ENCODE measurements at regions not wholly inside any gene's neighbourhood (a gene's known extent, or its start where the extent isn't known, plus 50 kb on each side); places are given as distances from the start of the nearest gene placed in this dataset.

DNA sequence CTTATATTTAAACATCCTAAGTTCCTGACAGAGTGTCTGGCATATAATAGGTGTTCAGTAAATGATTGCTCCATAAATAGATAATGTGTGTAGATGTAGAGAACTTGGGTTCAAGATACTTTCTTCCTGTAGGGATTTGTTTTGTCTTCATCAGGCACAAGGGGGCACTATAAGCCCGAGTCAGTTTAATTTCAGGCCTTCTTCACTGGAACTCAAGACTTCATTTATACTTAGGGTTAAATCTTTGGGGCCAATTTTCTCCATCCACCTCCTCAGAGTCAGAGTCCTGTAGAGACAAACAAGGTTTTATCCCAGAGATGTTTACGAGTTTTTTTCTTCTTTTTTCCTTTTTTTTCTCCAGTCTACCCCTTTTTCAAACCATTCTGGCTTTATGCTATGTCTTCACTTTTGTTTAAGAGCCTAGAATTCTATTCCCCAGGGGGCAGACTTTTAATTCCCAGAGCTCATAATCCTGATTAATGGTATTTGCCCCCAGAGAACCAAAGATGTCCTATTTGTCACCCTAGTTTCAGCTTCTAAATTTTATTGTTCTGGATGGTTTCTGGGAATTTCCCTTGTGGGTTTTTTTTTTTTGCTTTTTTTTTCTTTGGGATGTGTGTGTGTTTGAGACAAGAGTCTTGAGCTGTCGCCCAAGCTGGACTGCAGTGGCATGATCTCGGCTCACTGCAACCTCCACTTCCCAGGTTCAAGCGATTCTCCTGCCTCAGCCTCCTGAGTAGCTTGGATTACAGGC is 88.4 kb downstream of the HFE start:
- Mint-ChIP-seq H3K27ac (no peak overlapping the region), H3K4me1 (ENCODE audit: low read depth) (peaks cover 14% of the 10 kb centered on the region), H3K27me3 (no peaks in the 10 kb centered on the region), H3K9me3 (ENCODE audit: low read depth) (no peaks in the 10 kb centered on the region), H3K4me3 (ENCODE audit: low read depth) (no peak overlapping the region), H3K36me3 (ENCODE audit: insufficient read depth) (no peaks in the 10 kb centered on the region)
- no peak for DNase-seq (ENCODE audit: low spot score, unreplicated experiment)
- TF ChIP-seq, protein P1, sequence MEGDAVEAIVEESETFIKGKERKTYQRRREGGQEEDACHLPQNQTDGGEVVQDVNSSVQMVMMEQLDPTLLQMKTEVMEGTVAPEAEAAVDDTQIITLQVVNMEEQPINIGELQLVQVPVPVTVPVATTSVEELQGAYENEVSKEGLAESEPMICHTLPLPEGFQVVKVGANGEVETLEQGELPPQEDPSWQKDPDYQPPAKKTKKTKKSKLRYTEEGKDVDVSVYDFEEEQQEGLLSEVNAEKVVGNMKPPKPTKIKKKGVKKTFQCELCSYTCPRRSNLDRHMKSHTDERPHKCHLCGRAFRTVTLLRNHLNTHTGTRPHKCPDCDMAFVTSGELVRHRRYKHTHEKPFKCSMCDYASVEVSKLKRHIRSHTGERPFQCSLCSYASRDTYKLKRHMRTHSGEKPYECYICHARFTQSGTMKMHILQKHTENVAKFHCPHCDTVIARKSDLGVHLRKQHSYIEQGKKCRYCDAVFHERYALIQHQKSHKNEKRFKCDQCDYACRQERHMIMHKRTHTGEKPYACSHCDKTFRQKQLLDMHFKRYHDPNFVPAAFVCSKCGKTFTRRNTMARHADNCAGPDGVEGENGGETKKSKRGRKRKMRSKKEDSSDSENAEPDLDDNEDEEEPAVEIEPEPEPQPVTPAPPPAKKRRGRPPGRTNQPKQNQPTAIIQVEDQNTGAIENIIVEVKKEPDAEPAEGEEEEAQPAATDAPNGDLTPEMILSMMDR (IDR thresholded peaks at IDR 0.05; ENCODE audit: unreplicated experiment), result peak; percentile 66

DNA sequence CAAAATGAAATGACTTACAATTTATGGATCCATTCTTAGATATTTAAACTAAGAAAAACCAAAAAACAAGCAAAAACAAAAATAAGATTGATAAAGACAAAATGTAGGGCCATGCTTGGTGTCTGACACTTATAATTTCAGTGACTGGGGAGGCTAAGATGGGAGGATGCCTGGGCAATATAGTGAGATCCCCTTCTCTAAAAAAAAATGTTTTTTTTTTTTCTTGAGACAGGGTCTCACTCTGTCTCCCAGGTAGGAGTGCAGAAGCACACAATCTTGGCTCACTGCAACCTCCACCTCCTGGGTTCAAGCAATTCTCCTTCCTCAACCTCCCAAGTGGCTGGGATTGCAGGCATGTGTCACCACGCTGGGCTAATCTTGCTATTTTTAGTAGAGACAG is 92.4 kb downstream of the HFE start:
- TF ChIP-seq, protein P1 (IDR thresholded peaks at IDR 0.05; ENCODE audit: unreplicated experiment), result no peak
- H3K36me3 Mint-ChIP-seq (ENCODE audit: insufficient read depth), result no peaks in the 10 kb centered on the region
- DNase-seq (ENCODE audit: low spot score, unreplicated experiment), result no peak
- H3K27me3 Mint-ChIP-seq, result no peaks in the 10 kb centered on the region
- H3K4me1 Mint-ChIP-seq (ENCODE audit: low read depth), result peaks cover 12% of the 10 kb centered on the region
- H3K27ac Mint-ChIP-seq, result no peak overlapping the region
- H3K4me3 Mint-ChIP-seq (ENCODE audit: low read depth), result no peak overlapping the region
- no peaks in the 10 kb centered on the region for H3K9me3 Mint-ChIP-seq (ENCODE audit: low read depth)

DNA sequence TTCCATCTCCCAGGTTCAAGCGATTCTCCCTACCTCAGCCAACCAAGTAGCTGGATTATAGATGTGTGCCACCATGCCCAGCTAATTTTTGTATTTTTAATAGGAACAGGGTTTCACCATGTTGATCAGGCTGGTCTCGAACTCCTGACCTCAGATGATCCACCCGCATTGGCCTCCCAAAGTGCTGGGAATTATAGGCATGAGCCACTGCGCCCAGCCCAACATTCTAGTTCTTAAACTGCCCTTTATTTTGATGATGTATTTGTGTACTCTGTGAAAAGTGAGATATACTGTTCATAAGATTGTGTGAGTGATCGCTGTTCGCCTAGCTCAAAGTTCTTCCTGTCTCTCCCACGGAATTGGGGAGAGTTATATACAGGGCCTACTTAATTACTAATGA is 93.1 kb downstream of the HFE start:
- no peak overlapping the region for H3K27ac Mint-ChIP-seq
- no peak for DNase-seq (ENCODE audit: low spot score, unreplicated experiment)
- peaks cover 19% of the 10 kb centered on the region for H3K4me1 Mint-ChIP-seq (ENCODE audit: low read depth)

DNA sequence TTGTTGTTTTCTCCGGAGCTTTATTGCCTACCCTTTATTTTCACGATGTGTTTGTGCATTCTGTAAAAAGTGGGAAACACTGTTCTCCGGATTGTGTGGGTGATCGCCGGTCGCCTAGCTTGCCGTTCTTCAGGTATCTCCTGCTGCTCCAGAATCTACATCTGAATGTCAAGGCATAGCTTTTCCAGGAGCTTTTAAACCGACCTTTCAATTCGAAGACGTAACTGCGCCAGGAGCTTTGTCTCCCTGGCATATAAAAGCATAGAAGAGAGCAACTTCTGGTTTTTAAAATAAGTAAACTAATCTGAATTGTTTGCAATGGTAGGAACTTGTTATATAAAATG is 96.0 kb downstream of the HFE start:
- no peak for DNase-seq (ENCODE audit: low spot score, unreplicated experiment)
- Mint-ChIP-seq H3K4me3 (ENCODE audit: low read depth) (peak overlapping the region; percentile 85), H3K27ac (peak overlapping the region; percentile 97), H3K4me1 (ENCODE audit: low read depth) (peaks cover 30% of the 10 kb centered on the region), H3K36me3 (ENCODE audit: insufficient read depth) (no peaks in the 10 kb centered on the region), H3K27me3 (no peaks in the 10 kb centered on the region), H3K9me3 (ENCODE audit: low read depth) (no peaks in the 10 kb centered on the region)
- TF ChIP-seq, protein P1 (IDR thresholded peaks at IDR 0.05; ENCODE audit: unreplicated experiment), result no peak

More for the DNA sequence above, 93.1 kb downstream of the HFE start:
- Mint-ChIP-seq H3K36me3 (ENCODE audit: insufficient read depth) (no peaks in the 10 kb centered on the region), H3K4me3 (ENCODE audit: low read depth) (no peak overlapping the region), H3K27me3 (no peaks in the 10 kb centered on the region), H3K9me3 (ENCODE audit: low read depth) (no peaks in the 10 kb centered on the region)
- TF ChIP-seq, protein P1 (IDR thresholded peaks at IDR 0.05; ENCODE audit: unreplicated experiment), result no peak

DNA sequence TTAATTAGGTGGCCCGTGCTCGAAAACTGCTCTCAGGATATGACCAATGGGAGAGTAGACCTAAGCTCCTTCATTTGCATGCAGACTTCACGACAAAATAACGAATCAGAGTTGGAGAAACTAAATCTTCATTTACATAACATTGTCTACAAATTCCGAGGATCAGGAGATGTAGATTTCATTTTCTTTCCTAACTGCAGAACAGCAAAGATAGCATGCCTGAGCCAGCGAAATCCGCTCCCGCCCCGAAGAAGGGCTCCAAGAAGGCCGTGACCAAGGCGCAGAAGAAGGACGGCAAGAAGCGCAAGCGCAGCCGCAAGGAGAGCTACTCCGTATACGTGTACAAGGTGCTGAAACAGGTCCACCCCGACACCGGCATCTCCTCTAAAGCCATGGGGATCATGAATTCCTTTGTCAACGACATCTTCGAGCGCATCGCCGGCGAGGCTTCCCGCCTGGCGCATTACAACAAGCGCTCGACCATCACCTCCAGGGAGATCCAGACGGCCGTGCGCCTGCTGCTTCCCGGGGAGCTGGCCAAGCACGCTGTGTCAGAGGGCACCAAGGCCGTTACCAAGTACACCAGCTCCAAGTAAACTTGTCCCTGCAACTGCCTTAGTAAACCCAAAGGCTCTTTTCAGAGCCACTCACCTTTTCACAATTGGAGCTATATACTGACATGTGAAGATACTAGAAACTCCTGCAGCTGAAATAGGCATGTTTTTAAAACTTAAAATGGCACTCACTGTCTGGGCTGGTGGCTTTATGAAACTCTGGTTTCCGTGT is 96.5 kb downstream of the HFE start:
- no peaks in the 10 kb centered on the region for H3K9me3 Mint-ChIP-seq (ENCODE audit: low read depth)
- H3K36me3 Mint-ChIP-seq (ENCODE audit: insufficient read depth), result no peaks in the 10 kb centered on the region
- H3K27me3 Mint-ChIP-seq, result no peaks in the 10 kb centered on the region
- peak overlapping the region; percentile 97 for H3K27ac Mint-ChIP-seq
- TF ChIP-seq, protein P1 (IDR thresholded peaks at IDR 0.05; ENCODE audit: unreplicated experiment), result no peak
- peaks cover 32% of the 10 kb centered on the region for H3K4me1 Mint-ChIP-seq (ENCODE audit: low read depth)
- H3K4me3 Mint-ChIP-seq (ENCODE audit: low read depth), result peak overlapping the region; percentile 85
- DNase-seq (ENCODE audit: low spot score, unreplicated experiment), result no peak

All from progenitor cell of endocrine pancreas (in vitro differentiated cells).